RWPE1 (cell line): ENCODE measurements at regions not wholly inside any gene's neighbourhood (a gene's known extent, or its start where the extent isn't known, plus 50 kb on each side); places are given as distances from the start of the nearest gene placed in this dataset.

Source experiments
- CTCF ChIA-PET: fragments of 350-600 bp; sonication (Branson Sonifier 250); formaldehyde crosslinking; extraction: SDS; loops from one replicate; lab custom pipeline; 2021; lab: Yijun Ruan, JAX
- POLR2A ChIA-PET: fragments of 400-600 bp; formaldehyde crosslinking; extraction: SDS; loops from one replicate; lab custom pipeline; 2020; ENCODE audit warnings: antibody characterized with exemption; ENCODE audit not compliant: low non-redundant PET; lab: Yijun Ruan, JAX
- DNase-seq: peaks from one replicate; pipeline ENCODE4 v3.0.0; 2012; ENCODE audit warnings: low spot score
- H3K27ac ChIP-seq: fragments of 450-650 bp; 2 replicates; pipeline ENCODE4 v1.5.1; 2017
- CTCF ChIP-seq: fragments of 450-650 bp; conservative IDR thresholded peaks from 2 replicates; pipeline ENCODE4 v1.5.1; 2017; ENCODE audit warnings: low read depth, mild to moderate bottlenecking

DNA sequence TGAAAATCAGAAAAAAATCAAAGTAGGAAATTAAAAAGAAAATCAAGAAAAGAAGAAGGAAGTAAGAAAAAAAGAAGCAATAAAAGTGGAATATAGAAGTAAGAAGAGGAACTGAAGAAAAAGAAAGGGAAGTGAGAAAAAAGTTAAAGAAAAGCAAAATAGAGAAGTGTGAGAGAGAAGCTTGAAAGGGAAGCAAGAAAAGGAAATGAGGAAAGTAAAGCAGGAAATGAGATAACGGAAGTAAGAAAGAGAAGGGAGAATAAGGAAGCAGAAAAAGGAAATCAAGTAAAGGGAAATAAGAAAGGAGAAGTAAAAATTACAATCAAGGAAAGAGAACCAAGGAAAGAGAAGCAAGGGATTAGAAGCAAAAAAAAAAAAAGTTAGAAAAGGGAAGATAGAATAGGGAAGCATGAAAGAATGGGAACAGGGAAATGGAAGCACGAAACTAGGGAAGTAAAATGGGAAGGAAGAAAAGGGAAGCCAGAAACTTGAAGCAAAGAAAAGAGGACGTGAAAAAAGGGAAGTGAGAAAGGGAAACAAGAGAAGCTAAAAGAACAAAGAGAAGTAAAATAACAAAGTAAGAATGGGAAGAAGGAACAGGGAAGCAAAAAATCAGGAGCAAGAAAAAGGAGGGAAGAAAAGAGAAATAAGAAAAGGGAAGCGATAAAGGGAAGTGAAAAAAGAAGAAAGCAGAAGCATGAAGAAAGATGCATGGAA is 243.3 kb upstream of the NCKAP5 start:
- no peak for TF ChIP-seq CTCF
- CTCF ChIA-PET = no interaction called here
- no peak overlapping the region for H3K27ac ChIP-seq
- POLR2A ChIA-PET = no interaction called here
- no peak for DNase-seq

- peak; percentile 38 for DNase-seq
- H3K27ac ChIP-seq = no peak overlapping the region
- TF ChIP-seq CTCF = no peak
- ChIA-PET POLR2A (no interaction called here), CTCF (no interaction called here)
Measured at GRCh38 chr2:133812826-133813617, 244.8 kb upstream of the NCKAP5 start.

GRCh38 chr2:133814890-133815289 is 246.6 kb upstream of the NCKAP5 start:
- ChIA-PET CTCF (no interaction called here), POLR2A (no interaction called here)
- DNase-seq = no peak
- H3K27ac ChIP-seq = no peak overlapping the region
- TF ChIP-seq CTCF = no peak

DNA sequence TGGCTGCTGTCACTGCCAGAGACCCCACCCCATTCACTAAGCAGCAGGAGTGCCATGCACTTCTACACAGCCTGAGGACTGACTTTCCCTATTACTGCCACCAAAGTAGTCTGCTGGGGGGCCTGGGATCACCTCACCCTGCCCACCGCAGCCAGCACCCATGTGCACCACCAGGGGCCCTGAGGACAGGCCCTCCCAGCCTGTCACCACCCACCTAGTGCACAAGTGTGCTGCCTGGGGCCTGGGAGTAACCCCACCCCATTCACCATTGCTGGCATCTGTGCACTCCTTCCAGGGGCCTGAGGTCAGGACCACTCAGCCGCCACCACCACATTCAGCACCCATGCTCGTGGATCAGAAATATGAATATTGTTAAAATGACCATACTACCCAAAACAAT is 247.8 kb upstream of the NCKAP5 start:
- CTCF ChIA-PET = no interaction called here
- POLR2A ChIA-PET = no interaction called here
- no peak for DNase-seq
- no peak for TF ChIP-seq CTCF
- no peak overlapping the region for H3K27ac ChIP-seq

- ChIA-PET CTCF (interaction anchor here (0.6 to 0.7 kb wide), 2 partner anchors 26 to 754 kb away, joined by 3 read pairs; no protein-coding TSS in a partner anchor), POLR2A (no interaction called here)
- peak; percentile 73 for DNase-seq
- H3K27ac ChIP-seq = peak overlapping the region; percentile 58; the same call in 1 of the 2 replicates
- no peak for TF ChIP-seq CTCF
Measured at GRCh38 chr2:133817680-133818566, 249.7 kb upstream of the NCKAP5 start.

- peak overlapping the region; percentile 58; the same call in 1 of the 2 replicates for H3K27ac ChIP-seq
- TF ChIP-seq CTCF = no peak
- ChIA-PET CTCF (no interaction called here), POLR2A (no interaction called here)
- no peak for DNase-seq
Measured at GRCh38 chr2:133818661-133819060, 250.4 kb upstream of the NCKAP5 start.
